Transverse colon (tissue), 4 donors: ENCODE measurements at regions not wholly inside any gene's neighbourhood (a gene's known extent, or its start where the extent isn't known, plus 50 kb on each side); places are given as distances from the start of the nearest gene placed in this dataset.

Source experiments
- DNase-seq: peaks from one replicate; pipeline ENCODE4 v3.0.0-alpha.2; 2019
- H3K27ac ChIP-seq, 4 donors: fragments of 200-600 bp; sonication (generic); 2 replicates each; pipeline ENCODE4 v1.5.1; 2016 to 2018; ENCODE audit warnings: inconsistent platforms in 4 of 4
- H3K27me3 ChIP-seq: fragments of 200-600 bp; sonication (generic); 2 replicates; pipeline ENCODE4 v1.5.1; 2017; ENCODE audit warnings: inconsistent platforms
- H3K36me3 ChIP-seq, 4 donors: fragments of 200-600 bp; sonication (generic); 2 replicates each; pipeline ENCODE4 v1.5.1; 2017 to 2019; ENCODE audit warnings: inconsistent platforms in 4 of 4
- H3K4me1 ChIP-seq, 4 donors: fragments of 200-600 bp; sonication (generic); 2 replicates each; pipeline ENCODE4 v1.5.1; 2017 to 2020; ENCODE audit warnings: inconsistent platforms in 4 of 4
- H3K4me3 ChIP-seq, 4 donors: fragments of 200-600 bp; sonication (generic); 1 replicate in 1 of 4; 2 replicates in 3 of 4; pipeline versions ENCODE4 v1.5.1 to v1.6.1; 2017 to 2019; ENCODE audit warnings: inconsistent platforms in 4 of 4
- H3K9me3 ChIP-seq, 2 donors: fragments of 200-600 bp; sonication (generic); 2 replicates each; pipeline ENCODE4 v1.5.1; 2017 to 2019; ENCODE audit warnings: inconsistent platforms in 2 of 2
- EP300 ChIP-seq: sonication (generic); formaldehyde crosslinking; IDR thresholded peaks from one replicate; pipeline ENCODE4 v1.6.1; 2017; ENCODE audit warnings: antibody characterized with exemption, low read depth
- POLR2A ChIP-seq: fragments of 450-650 bp; IDR thresholded peaks from one replicate; pipeline ENCODE4 v1.6.1; 2016; ENCODE audit warnings: antibody characterized with exemption, mild to moderate bottlenecking, moderate library complexity
- POLR2AphosphoS5 ChIP-seq, 3 donors: sonication (generic); formaldehyde crosslinking; IDR thresholded peaks; one replicate each; pipeline ENCODE4 v1.6.1; 2016; ENCODE audit warnings: antibody characterized with exemption in 3 of 3
- WGBS, 2 donors: methylation state at CpG; one replicate each; pipeline ENCODE4 v1.1.5; 2018; ENCODE audit warnings: low coverage in 1 of 2; 5-methylcytosine and 5-hydroxymethylcytosine counted together
- in situ Hi-C, 4 donors: fragments of 200-750 bp; cut with MboI; loops; one replicate each; pipeline versions ENCODE4 v1.15.0 to v1.15.1; 2017; ENCODE audit warnings: low sequenced_read_pairs in 3 of 4, low pct_ligation_motif_present in 1 of 4, low pct_unique_long_range_greater_than_20kb in 1 of 4
- intact Hi-C: fragments of 100-400 bp; cut with DNase I; formaldehyde crosslinking; loops from one replicate; pipeline ENCODE4 v1.15.1; 2023; ENCODE audit warnings: low total_unique reads
- TF ChIP-seq, protein P1 (sequence below), 5 experiments: fragments of 200-600 bp in 3 of 5; fragments of 450-650 bp in 2 of 5; sonication (generic) in 3 of 5; IDR thresholded peaks; 1 replicate in 2 of 5; 2 replicates in 3 of 5; pipeline ENCODE4 v1.5.1; 2016 to 2017; ENCODE audit warnings: antibody characterized with exemption in 5 of 5, inconsistent platforms in 3 of 5, mild to moderate bottlenecking in 2 of 5, moderate library complexity in 1 of 5

GRCh38 chr13:81493144-81493543, 1152.2 kb upstream of the SPRY2 start:
- 88 to 91% methylated on average over 4 of the region's 4 CpGs for WGBS, 2 donors
- Histone ChIP-seq H3K4me3 (no peak overlapping the region), H3K9me3 (no peaks in the 10 kb centered on the region), H3K27ac (no peak overlapping the region), H3K36me3 (no peaks in the 10 kb centered on the region), H3K27me3 (no peaks in the 10 kb centered on the region), H3K4me1 (no peaks in the 10 kb centered on the region)
- in situ Hi-C loops (no loop called here), intact Hi-C loops (no loop called here)
- DNase-seq, result no peak
- TF ChIP-seq POLR2AphosphoS5 (IDR thresholded peaks at IDR 0.05), result no peak
- TF ChIP-seq, protein P1, sequence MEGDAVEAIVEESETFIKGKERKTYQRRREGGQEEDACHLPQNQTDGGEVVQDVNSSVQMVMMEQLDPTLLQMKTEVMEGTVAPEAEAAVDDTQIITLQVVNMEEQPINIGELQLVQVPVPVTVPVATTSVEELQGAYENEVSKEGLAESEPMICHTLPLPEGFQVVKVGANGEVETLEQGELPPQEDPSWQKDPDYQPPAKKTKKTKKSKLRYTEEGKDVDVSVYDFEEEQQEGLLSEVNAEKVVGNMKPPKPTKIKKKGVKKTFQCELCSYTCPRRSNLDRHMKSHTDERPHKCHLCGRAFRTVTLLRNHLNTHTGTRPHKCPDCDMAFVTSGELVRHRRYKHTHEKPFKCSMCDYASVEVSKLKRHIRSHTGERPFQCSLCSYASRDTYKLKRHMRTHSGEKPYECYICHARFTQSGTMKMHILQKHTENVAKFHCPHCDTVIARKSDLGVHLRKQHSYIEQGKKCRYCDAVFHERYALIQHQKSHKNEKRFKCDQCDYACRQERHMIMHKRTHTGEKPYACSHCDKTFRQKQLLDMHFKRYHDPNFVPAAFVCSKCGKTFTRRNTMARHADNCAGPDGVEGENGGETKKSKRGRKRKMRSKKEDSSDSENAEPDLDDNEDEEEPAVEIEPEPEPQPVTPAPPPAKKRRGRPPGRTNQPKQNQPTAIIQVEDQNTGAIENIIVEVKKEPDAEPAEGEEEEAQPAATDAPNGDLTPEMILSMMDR (IDR thresholded peaks at IDR 0.05), result no peak
- no peak for TF ChIP-seq POLR2A
- no peak for TF ChIP-seq EP300

- no peak for DNase-seq
- H3K4me3 ChIP-seq, result no peak overlapping the region
- WGBS, 2 donors, result 81 to 86% methylated on average over 3 of the region's 3 CpGs
- TF ChIP-seq, protein P1 (IDR thresholded peaks at IDR 0.05), result no peak
- TF ChIP-seq POLR2A, result no peak
- no peak for TF ChIP-seq POLR2AphosphoS5 (IDR thresholded peaks at IDR 0.05)
- no peak for TF ChIP-seq EP300
- H3K36me3 ChIP-seq, result no peaks in the 10 kb centered on the region
- H3K4me1 ChIP-seq, result no peaks in the 10 kb centered on the region
- no peak overlapping the region for H3K27ac ChIP-seq
- in situ Hi-C loops, result no loop called here
- intact Hi-C loops, result no loop called here
- no peaks in the 10 kb centered on the region for H3K9me3 ChIP-seq
- H3K27me3 ChIP-seq, result no peaks in the 10 kb centered on the region
Observed at GRCh38 chr13:81492449-81492848, 1151.5 kb upstream of the SPRY2 start.

DNA sequence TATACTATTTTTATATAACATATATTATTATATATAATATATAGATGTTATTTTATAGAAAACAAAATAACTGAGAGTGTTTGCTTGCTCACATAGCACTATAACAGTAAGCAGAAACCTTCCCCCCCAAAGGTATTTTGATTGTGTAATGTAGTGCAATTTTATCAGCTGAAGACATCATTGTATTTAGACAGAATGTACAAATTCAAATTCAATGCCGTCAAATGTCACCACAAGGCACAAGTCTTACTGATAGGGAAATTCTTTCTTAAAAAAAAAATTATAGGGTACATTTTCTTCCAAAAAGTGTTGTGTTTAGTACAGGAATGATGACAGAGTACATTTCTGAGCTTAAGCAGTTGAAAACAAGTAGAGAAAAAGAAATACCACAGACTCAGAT, 1147.1 kb upstream of the SPRY2 start:
- intact Hi-C loops, result no loop called here
- Histone ChIP-seq H3K27ac (no peak overlapping the region), H3K9me3 (no peaks in the 10 kb centered on the region), H3K36me3 (no peaks in the 10 kb centered on the region), H3K27me3 (no peaks in the 10 kb centered on the region), H3K4me1 (no peaks in the 10 kb centered on the region), H3K4me3 (no peak overlapping the region)
- in situ Hi-C loops, result no loop called here
- no peak for DNase-seq
- 86 to 93% methylated on average over 1 of the region's 1 CpG for WGBS, 2 donors
- no peak for TF ChIP-seq POLR2A
- TF ChIP-seq, protein P1 (IDR thresholded peaks at IDR 0.05), result no peak
- TF ChIP-seq POLR2AphosphoS5 (IDR thresholded peaks at IDR 0.05), result no peak
- no peak for TF ChIP-seq EP300

DNA sequence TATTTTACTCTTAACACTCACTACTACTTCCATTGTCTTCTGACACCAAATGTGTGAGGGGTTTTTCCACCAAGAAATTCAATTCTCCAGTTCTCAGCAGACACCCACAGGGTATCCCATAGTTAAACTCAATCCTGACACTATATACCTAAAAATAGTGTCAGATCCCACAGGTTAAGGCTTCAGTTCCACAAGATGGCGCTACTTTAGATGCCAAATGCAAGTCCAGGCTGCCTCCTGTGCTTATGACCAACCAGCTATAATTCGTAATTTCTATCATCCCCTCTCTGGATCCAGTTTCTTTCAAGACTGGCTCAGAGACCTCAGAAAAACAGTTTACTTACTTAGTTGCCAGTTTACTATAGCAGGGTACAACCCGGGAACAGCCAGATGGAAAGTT, 1146.2 kb upstream of the SPRY2 start:
- no peaks in the 10 kb centered on the region for H3K4me1 ChIP-seq
- H3K9me3 ChIP-seq, result no peaks in the 10 kb centered on the region
- H3K4me3 ChIP-seq, result no peak overlapping the region
- no peaks in the 10 kb centered on the region for H3K27me3 ChIP-seq
- TF ChIP-seq POLR2AphosphoS5 (IDR thresholded peaks at IDR 0.05), result no peak
- TF ChIP-seq, protein P1 (IDR thresholded peaks at IDR 0.05), result peak in 2 of 5 experiments; percentile 23 to 25
- DNase-seq, result no peak
- in situ Hi-C loops, result no loop called here
- 49 to 56% methylated on average over 2 to 3 of the region's 3 CpGs for WGBS, 2 donors
- no peak overlapping the region for H3K27ac ChIP-seq
- no peaks in the 10 kb centered on the region for H3K36me3 ChIP-seq
- intact Hi-C loops, result no loop called here
